Lung microvascular endothelial cell (primary cell): ENCODE measurements at regions not wholly inside any gene's neighbourhood (a gene's known extent, or its start where the extent isn't known, plus 50 kb on each side); places are given as distances from the start of the nearest gene placed in this dataset.

ENCODE experiments used
- DNase-seq, 2 donors: peaks; one replicate each; pipeline versions ENCODE4 v3.0.0 to v3.0.0-alpha.2; 2010; ENCODE audit warnings: low read depth in 2 of 2

GRCh38 chr20:57900226-57900905, 190.6 kb upstream of the PMEPA1 start:
- no peak for DNase-seq

GRCh38 chr20:57899554-57899953, 189.7 kb upstream of the PMEPA1 start:
- no peak for DNase-seq

GRCh38 chr20:57898332-57898731, 188.5 kb upstream of the PMEPA1 start:
- no peak for DNase-seq

GRCh38 chr20:57897891-57898290, 188.1 kb upstream of the PMEPA1 start:
- DNase-seq, result no peak

- DNase-seq, result no peak
These were observed 187.5 kb upstream of the PMEPA1 start for GRCh38 chr20:57897156-57897874.

GRCh38 chr20:57896563-57896962, 186.7 kb upstream of the PMEPA1 start:
- no peak for DNase-seq

- no peak for DNase-seq
These were observed 186.2 kb upstream of the PMEPA1 start for GRCh38 chr20:57896017-57896416.

- no peak for DNase-seq
These were observed 185.5 kb upstream of the PMEPA1 start for GRCh38 chr20:57895161-57895855.

GRCh38 chr20:57894522-57894921, 184.7 kb upstream of the PMEPA1 start:
- no peak for DNase-seq

- no peak for DNase-seq
These were observed 184.3 kb upstream of the PMEPA1 start for GRCh38 chr20:57894096-57894495.

GRCh38 chr20:57893366-57893999, 183.7 kb upstream of the PMEPA1 start:
- no peak for DNase-seq

GRCh38 chr20:57892471-57892870, 182.7 kb upstream of the PMEPA1 start:
- no peak for DNase-seq

- DNase-seq, result no peak
These were observed 181.2 kb upstream of the PMEPA1 start for GRCh38 chr20:57891014-57891413.

- DNase-seq, result no peak
These were observed 180.5 kb upstream of the PMEPA1 start for GRCh38 chr20:57890202-57890800.

GRCh38 chr20:57888591-57888990, 178.8 kb upstream of the PMEPA1 start:
- DNase-seq, result no peak

- no peak for DNase-seq
These were observed 175.1 kb upstream of the PMEPA1 start for GRCh38 chr20:57884956-57885355.

GRCh38 chr20:57883761-57884160, 173.9 kb upstream of the PMEPA1 start:
- DNase-seq, result no peak

GRCh38 chr20:57883224-57883623, 173.4 kb upstream of the PMEPA1 start:
- no peak for DNase-seq

- DNase-seq, result no peak
These were observed 172.8 kb upstream of the PMEPA1 start for GRCh38 chr20:57882451-57883161.

- DNase-seq, result no peak
These were observed 171.9 kb upstream of the PMEPA1 start for GRCh38 chr20:57881466-57882385.
